Bronchial epithelial cell (primary cell): ENCODE measurements at regions not wholly inside any gene's neighbourhood (a gene's known extent, or its start where the extent isn't known, plus 50 kb on each side); places are given as distances from the start of the nearest gene placed in this dataset.

Experiments used
- DNase-seq: peaks from one replicate; pipeline ENCODE4 v3.0.0-alpha.2; 2010; ENCODE audit warnings: low read depth
- FAIRE-seq: peaks from 2 replicates; lab custom pipeline; 2011; peaks lifted over from hg19 to GRCh38; lab: Jason Lieb, UNC
- H3K27me3 ChIP-seq: 2 replicates; pipeline ENCODE4 v1.5.1; 2011; ENCODE audit warnings: low read length; ENCODE audit not compliant: control insufficient read depth, insufficient read depth
- H3K36me3 ChIP-seq: 2 replicates; pipeline ENCODE4 v1.5.1; 2011; ENCODE audit warnings: low read length; ENCODE audit not compliant: control insufficient read depth, insufficient read depth
- H3K4me3 ChIP-seq: 2 replicates; pipeline ENCODE4 v1.5.1; 2011; ENCODE audit warnings: mild to moderate bottlenecking, low read depth, low read length, control low read depth
- TF ChIP-seq, protein P1 (sequence below): IDR thresholded peaks from 2 replicates; pipeline ENCODE4 v1.5.1; 2011; ENCODE audit warnings: mild to moderate bottlenecking, moderate library complexity, low read length, control low read depth, inconsistent platforms; ENCODE audit not compliant: insufficient read depth, severe bottlenecking

GRCh38 chr2:220579452-220579851 is 952.0 kb downstream of the SLC4A3 start:
- DNase-seq (no peak), FAIRE-seq (no peak)
- TF ChIP-seq, protein P1, sequence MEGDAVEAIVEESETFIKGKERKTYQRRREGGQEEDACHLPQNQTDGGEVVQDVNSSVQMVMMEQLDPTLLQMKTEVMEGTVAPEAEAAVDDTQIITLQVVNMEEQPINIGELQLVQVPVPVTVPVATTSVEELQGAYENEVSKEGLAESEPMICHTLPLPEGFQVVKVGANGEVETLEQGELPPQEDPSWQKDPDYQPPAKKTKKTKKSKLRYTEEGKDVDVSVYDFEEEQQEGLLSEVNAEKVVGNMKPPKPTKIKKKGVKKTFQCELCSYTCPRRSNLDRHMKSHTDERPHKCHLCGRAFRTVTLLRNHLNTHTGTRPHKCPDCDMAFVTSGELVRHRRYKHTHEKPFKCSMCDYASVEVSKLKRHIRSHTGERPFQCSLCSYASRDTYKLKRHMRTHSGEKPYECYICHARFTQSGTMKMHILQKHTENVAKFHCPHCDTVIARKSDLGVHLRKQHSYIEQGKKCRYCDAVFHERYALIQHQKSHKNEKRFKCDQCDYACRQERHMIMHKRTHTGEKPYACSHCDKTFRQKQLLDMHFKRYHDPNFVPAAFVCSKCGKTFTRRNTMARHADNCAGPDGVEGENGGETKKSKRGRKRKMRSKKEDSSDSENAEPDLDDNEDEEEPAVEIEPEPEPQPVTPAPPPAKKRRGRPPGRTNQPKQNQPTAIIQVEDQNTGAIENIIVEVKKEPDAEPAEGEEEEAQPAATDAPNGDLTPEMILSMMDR = no peak
- Histone ChIP-seq H3K4me3 (no peak overlapping the region), H3K36me3 (no peaks in the 10 kb centered on the region), H3K27me3 (no peaks in the 10 kb centered on the region)

DNA sequence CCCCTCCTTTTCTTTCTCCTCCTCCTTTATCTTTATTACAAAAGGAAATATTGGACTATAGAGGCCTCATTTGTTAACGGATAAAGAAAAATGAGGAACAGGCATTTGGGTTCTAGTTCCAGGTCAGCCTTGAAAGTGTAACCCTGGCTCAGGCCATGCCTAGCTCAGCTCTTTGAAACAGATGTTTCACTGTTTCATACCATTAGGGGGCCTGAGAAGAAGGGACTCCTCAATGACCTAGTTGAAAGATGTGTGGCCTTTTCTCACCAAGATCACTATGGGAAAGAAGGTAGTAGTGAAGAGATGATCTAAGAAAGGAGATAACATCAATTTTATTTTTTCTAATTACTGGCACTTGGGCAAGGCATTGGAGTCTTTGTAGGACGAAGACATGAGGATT is 952.7 kb downstream of the SLC4A3 start:
- Histone ChIP-seq H3K36me3 (no peaks in the 10 kb centered on the region), H3K27me3 (no peaks in the 10 kb centered on the region), H3K4me3 (no peak overlapping the region)
- FAIRE-seq (no peak), DNase-seq (no peak)
- TF ChIP-seq, protein P1 = no peak

GRCh38 chr2:220583725-220584124 is 956.3 kb downstream of the SLC4A3 start:
- FAIRE-seq (no peak), DNase-seq (no peak)
- no peaks in the 10 kb centered on the region for H3K36me3 ChIP-seq
- no peaks in the 10 kb centered on the region for H3K27me3 ChIP-seq
- no peak overlapping the region for H3K4me3 ChIP-seq
- TF ChIP-seq, protein P1 = no peak

- DNase-seq (no peak), FAIRE-seq (no peak)
- Histone ChIP-seq H3K27me3 (no peaks in the 10 kb centered on the region), H3K4me3 (no peak overlapping the region), H3K36me3 (no peaks in the 10 kb centered on the region)
- TF ChIP-seq, protein P1 = no peak
These were observed 957.8 kb downstream of the SLC4A3 start for GRCh38 chr2:220585241-220585640.

DNA sequence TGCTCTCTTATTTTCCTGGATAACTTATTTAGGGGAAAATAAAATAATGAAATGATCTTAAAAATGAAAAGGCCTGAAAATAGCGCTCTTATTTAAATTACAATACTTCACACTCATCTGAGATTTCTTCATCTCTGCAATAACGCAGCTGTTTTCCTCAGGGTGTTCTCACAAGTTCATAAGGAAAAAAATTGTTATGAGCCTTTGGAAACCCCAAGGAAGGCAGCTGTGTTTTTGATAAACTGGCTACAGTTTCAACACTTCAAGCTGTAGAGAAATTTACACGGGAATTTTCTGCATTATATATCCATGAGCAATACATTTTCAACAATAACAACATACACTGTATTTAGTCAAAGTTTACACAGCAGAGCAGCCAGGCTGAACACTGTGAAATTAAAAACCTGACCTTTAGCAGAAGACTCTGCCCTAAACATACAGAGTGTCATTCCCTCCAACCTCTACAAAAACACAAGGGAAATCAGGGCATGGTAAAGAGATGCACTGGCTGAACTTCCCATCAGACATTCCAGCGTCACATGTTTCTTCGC is 959.6 kb downstream of the SLC4A3 start:
- Histone ChIP-seq H3K27me3 (no peaks in the 10 kb centered on the region), H3K4me3 (no peak overlapping the region), H3K36me3 (no peaks in the 10 kb centered on the region)
- FAIRE-seq = no peak
- no peak for DNase-seq
- TF ChIP-seq, protein P1 = no peak

GRCh38 chr2:220588148-220588547 is 960.7 kb downstream of the SLC4A3 start:
- DNase-seq = no peak

More at GRCh38 chr2:220588148-220588547, 960.7 kb downstream of the SLC4A3 start:
- H3K4me3 ChIP-seq = no peak overlapping the region
- FAIRE-seq = no peak
- no peaks in the 10 kb centered on the region for H3K36me3 ChIP-seq
- TF ChIP-seq, protein P1 = no peak
- no peaks in the 10 kb centered on the region for H3K27me3 ChIP-seq
